Stimulated activated CD4-positive, alpha-beta T cell treated with anti-CD3 and anti-CD28 coated beads, TNF-alpha, amount 100 ng/mL, for 1 hour (primary cell): ENCODE measurements at regions not wholly inside any gene's neighbourhood (a gene's known extent, or its start where the extent isn't known, plus 50 kb on each side); places are given as distances from the start of the nearest gene placed in this dataset.
"Not testable (repeated sequence)": the region's sequence is repeated elsewhere in the genome, so short reads cannot be mapped to it uniquely, and the experiment has no call there.

ENCODE experiments used
- DNase-seq, 3 donors: peaks; one replicate each; pipeline ENCODE4 v3.0.0-alpha.2; 2020; ENCODE audit warnings: low read depth in 3 of 3, low spot score in 1 of 3

GRCh38 chr2:14975381-14975780 lies 342.9 kb downstream of the LRATD1 start:
- no peak for DNase-seq

GRCh38 chr2:14977021-14977420 lies 344.5 kb downstream of the LRATD1 start:
- DNase-seq: no peak

DNA sequence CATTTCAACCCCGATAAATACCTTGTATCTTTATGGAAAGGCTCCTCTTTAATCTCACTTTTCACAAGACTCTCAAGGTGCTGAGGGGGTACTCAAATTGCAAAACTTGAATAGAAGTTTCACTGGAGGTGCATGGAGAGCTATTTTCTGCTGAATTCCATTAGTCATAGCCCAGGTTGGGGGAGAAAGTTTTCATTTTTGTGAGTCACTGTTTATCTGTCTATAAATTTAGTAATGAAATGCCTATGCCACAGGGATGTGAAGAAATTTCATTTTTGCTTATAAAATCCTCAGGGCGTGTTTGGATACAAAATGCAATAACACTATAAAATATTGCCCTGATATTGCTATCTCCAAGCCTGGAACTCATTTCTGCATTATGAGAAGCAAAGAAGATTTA lies 346.3 kb downstream of the LRATD1 start:
- no peak for DNase-seq

DNA sequence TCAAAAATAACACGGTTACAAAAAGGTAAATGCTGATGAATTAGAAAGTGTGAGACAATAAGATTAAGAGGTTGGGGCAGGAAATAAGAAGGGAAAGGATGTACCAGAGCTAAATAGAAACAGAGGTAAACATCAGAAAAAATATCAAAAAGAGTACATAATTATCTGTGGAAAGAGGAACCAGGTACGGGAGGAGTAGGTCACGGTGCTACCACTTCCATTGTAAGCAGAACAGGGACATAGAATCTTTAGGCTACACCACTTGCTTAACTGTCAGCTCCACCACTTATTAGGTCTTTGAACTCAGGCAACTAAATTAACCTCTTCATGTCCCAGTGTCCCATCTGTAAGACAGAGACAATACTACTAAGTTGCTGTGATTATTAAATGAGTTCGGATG lies 350.3 kb downstream of the LRATD1 start:
- no peak for DNase-seq

DNA sequence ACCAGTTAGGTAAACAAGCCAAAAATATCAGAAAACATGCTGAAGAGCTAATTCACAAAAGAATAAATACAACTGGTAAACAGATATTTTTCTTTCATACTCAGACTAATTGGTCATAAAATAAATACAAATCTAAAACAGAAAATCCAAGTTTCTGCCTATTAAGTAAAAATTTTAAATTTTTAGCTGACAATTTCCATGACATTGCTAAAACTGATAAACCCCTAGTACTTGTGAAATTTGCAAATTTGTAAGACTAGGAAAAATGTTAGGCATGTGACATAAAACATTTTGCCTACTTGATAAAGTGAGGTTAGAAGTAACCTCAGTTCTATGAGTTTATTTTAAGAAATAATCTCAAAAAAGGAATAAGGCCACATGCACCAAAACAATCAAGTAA lies 356.1 kb downstream of the LRATD1 start:
- DNase-seq: no peak

- DNase-seq: no peak
Observed at GRCh38 chr2:14991723-14992122, 359.2 kb downstream of the LRATD1 start.

DNA sequence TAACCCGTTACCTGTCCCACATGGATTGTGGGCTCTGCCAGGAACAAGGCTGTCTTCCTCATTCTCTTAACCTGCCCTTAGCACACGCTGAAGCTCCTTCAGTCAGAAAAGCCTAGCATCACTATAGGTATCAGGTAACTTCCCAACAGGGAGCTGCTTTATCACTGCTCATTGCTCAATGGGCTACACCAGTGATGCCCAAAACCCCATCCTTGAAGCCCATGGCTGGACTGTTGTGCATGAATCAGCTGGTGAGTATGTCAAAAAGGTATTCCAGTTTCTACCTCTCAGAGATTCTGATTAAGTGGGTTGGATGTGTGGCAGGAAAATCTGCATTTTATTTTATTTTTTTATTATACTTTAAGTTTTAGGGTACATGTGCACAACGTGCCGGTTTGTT lies 362.2 kb downstream of the LRATD1 start:
- no peak for DNase-seq

DNA sequence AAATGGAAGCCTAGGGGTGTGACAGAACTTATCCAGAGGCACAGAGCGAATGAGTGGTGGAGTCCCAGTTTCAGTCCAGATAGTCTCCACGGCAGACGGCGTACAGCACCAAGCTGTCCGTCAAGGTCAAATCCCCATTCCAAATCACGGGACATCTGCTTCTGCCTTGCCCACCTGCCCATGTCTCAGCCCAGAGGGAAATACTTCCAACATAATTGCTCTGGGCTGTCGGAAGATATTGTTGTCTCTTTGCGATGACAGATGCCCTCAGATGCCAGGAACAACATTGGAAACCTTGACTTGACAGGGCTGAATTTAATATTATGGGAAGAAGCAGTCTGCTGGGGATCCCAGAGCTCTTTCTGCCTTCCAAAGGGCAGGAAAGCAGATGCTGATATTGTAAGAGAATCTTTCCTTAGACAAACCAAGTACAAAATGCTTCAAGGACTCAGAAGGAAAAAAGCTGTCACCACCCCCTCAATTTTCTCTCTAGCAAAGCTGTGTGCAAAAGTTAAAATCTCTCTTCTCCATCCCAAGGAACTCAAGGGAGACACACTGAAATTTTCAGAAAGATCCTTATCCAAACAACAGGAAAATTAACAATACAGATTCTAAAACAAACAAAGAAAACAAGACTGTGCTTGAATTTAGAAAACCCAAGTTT lies 364.0 kb downstream of the LRATD1 start:
- DNase-seq: no peak

GRCh38 chr2:14998546-14998945 lies 366.0 kb downstream of the LRATD1 start:
- no peak for DNase-seq

DNA sequence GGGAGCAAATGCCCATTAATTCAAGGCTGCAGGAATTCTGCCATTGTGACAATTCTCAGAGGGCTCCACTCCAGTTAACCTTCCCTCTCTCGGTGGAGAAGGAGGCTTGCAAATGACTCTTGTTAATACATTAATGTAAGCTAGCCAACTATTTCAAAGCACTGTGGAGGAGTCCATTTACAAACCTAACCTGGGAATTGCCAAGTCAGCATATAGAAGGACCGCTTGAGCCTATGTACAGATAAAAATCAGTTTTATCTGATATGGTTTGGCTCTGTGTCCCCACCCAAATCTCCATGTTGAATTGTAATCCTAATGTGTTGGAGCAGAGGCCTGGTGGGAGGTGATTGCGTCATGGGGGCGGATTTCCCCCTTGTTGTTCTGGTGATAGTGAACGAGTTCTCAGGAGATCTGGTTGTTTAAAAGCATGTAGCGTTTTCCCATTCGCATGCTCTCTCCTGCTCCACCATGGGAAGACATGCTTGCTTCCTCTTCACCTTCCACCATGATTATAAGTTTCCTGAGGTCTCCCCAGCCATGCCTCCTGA lies 366.7 kb downstream of the LRATD1 start:
- DNase-seq: no peak

- not testable (repeated sequence) for DNase-seq
Observed at GRCh38 chr2:15002519-15002918, 370.0 kb downstream of the LRATD1 start.

GRCh38 chr2:15006667-15007066 lies 374.1 kb downstream of the LRATD1 start:
- DNase-seq: no peak

DNA sequence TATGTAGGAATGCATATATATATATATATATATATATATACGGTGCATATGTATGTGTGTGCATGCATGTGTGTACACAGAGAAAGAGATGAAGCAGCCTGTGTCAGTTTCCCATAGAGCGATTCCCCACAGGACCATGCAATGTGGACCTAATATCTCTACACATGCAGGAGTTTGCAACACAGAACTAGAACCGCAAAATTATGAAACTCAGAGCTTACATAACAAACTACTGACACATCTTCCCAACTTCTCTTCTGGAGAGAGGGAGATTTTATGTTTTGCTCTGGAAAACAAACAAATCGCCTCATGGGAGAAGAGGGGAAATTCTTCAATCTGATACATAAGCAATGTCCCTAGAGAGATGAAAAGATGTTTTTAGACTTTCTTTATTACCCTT lies 377.2 kb downstream of the LRATD1 start:
- no peak for DNase-seq

DNA sequence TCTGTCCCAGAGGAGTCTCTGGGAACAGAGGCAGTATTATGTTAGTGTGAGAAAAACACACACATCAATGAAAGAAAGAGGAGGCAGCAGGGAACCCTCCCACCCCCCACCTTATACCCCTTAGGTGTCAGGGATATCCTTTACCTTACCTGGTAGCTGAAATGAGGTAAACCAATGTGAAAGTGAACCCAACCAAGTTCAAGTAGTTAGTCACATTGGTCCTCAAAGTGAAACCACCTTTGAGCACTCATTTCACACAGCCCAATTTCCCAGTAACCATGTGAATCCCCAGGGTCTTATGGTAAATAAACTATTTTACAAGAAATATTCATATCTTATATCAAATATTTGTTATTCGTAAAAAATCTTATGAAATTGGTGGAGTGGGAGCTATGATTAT lies 377.8 kb downstream of the LRATD1 start:
- DNase-seq: no peak

DNA sequence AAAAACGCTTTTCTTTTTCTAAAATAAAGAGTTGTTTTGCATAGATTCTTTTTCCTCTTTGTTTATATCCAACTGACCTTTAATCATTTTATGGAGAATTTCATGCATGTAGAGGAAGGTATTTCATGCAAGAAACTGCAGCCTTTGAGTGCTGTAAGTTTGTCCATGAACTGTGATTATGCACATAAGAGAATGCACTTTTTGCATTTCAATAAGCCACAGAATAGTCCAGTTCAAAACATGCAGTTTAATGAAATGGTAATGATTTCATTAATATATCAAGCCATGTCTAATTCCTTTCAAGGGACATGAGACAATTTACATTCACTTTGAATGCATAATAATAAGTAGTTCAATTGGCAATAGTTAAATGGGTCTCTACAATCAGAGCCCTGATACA lies 386.3 kb downstream of the LRATD1 start:
- DNase-seq: no peak

DNA sequence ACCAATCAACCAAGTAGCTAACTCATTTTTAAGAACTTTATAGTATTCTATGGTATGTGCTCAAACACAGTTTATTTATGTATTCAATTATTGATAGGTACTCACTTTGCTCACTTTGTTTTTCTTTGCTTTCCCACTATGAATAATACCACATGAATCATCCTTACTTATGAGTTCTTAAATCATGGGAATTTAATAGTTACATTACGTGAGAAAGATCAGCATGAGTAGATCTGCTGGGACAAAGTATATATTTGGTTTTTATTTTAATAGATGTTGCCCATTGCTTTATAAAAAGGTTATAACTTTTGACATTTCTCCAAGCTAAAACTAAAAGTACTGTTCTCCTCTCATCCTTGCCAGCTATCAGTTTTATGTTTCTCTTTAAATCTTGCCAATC lies 390.7 kb downstream of the LRATD1 start:
- DNase-seq: no peak

- DNase-seq: no peak
Observed at GRCh38 chr2:15028406-15028805, 395.9 kb downstream of the LRATD1 start.

- no peak for DNase-seq
Observed at GRCh38 chr2:15031745-15032240, 399.3 kb downstream of the LRATD1 start.

DNA sequence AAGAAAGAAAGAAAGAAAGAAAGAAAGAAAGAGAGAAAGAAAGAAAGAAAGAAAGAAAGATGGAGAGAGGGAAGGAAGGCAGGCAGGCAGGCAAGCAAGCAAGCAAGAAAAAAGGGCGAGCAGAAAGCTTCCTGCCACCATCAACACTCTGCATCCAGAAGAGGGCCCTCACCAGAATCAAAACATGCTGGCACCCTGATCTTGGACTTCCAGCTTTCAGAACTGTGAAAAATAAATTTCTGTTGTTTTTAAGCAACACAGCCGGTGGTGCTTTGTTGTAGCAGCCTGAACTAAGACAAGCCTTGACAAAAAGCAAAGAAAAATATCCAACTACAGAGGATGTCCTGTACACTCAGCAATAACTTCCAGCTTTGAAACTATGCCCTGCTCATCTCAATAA lies 401.7 kb downstream of the LRATD1 start:
- no peak for DNase-seq

DNA sequence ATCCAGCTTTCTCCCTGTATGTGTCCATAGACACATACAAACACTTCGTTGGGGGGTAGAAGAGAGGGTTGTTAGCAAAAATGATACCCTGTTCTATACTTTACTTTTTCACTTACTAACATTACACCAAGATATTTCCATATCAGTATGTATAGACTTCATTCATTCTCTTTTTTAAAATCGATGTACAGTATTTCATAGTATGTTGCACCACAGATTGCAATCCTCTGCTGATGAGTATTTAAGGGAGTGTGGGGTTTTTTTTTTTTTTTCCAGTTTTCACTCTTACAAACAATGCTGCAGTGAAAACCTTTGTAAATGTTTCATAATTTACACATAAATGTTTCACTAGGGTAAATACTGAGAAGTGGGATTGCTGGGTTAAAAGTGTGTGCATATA lies 402.3 kb downstream of the LRATD1 start:
- DNase-seq: no peak

GRCh38 chr2:15038366-15039364 lies 406.1 kb downstream of the LRATD1 start:
- no peak for DNase-seq
